ENCODE measurements at regions not wholly inside any gene's neighbourhood (a gene's known extent, or its start where the extent isn't known, plus 50 kb on each side); places are given as distances from the start of the nearest gene placed in this dataset.

GRCh38 chr16:27704252-27704651 is 154.3 kb downstream of the KATNIP start:
- Histone ChIP-seq H3K9me3 (ENCODE audit: control insufficient read depth, low read depth, low read length) (no peaks in the 10 kb centered on the region), H2BK20ac (ENCODE audit: low read depth, low read length, poor library complexity, severe bottlenecking) (no peak overlapping the region), H3K9ac (ENCODE audit: extremely low read depth, insufficient read length, low read length) (no peak overlapping the region), H3K56ac (ENCODE audit: insufficient read length, low read depth, low read length) (no peak overlapping the region), H2BK5ac (ENCODE audit: insufficient read length, low read length) (no peak overlapping the region), H2AK5ac (ENCODE audit: insufficient read length, low read length) (no peak overlapping the region), H2BK15ac (ENCODE audit: low read depth, low read length) (no peak overlapping the region), H3K23ac (ENCODE audit: insufficient read length, low read depth, low read length) (no peak overlapping the region), H2BK120ac (ENCODE audit: low read depth, low read length, poor library complexity, severe bottlenecking) (no peak overlapping the region), H3K23me2 (ENCODE audit: insufficient read length, low read depth, low read length, poor library complexity, severe bottlenecking) (no peaks in the 10 kb centered on the region), H3K27me3 (ENCODE audit: insufficient read depth, low read length) (no peaks in the 10 kb centered on the region), H3K27ac (ENCODE audit: insufficient read length, low read depth, low read length) (no peak overlapping the region), H3K4me1 (ENCODE audit: insufficient read depth, low read length) (peaks cover 6% of the 10 kb centered on the region; the same call in 1 of the 2 replicates), H3T11ph (ENCODE audit: low read length) (no peak overlapping the region), H4K91ac (ENCODE audit: insufficient read length, low read depth, low read length) (no peak overlapping the region), H2AFZ (ENCODE audit: low read length) (no peak overlapping the region), H3K18ac (ENCODE audit: insufficient read length, low read depth, low read length) (no peak overlapping the region), H3K79me1 (ENCODE audit: insufficient read depth, low read depth, low read length, poor library complexity, severe bottlenecking) (no peaks in the 10 kb centered on the region), H3K79me2 (ENCODE audit: insufficient read depth, low read length) (no peaks in the 10 kb centered on the region), H2BK12ac (ENCODE audit: insufficient read length, low read depth, low read length) (no peak overlapping the region), H3K14ac (ENCODE audit: insufficient read depth, low read length) (no peak overlapping the region), H4K5ac (ENCODE audit: insufficient read length, low read depth, low read length) (no peak overlapping the region), H3K4me2 (ENCODE audit: insufficient read depth, insufficient read length, low read length) (no peak overlapping the region), H4K20me1 (ENCODE audit: control insufficient read depth, insufficient read depth, insufficient read length) (no peaks in the 10 kb centered on the region), H3K4ac (ENCODE audit: low read depth, low read length) (no peak overlapping the region), H4K8ac (replicated peaks; ENCODE audit: insufficient read length, low read depth, low read length) (no peak overlapping the region)
- H3K9me3 Mint-ChIP-seq: no peaks in the 10 kb centered on the region
- no peak overlapping the region for H3K4me3 Mint-ChIP-seq
- H3K4me1 Mint-ChIP-seq: peaks cover 25 to 30% of the 10 kb centered on the region in 2 experiments
- H3K27me3 Mint-ChIP-seq (ENCODE audit: low read depth): no peaks in the 10 kb centered on the region
- H3K36me3 Mint-ChIP-seq (ENCODE audit: insufficient read depth in 1 of 3, low read depth in 3 of 3): peaks cover 3 to 18% (median 5%) of the 10 kb centered on the region in 3 experiments; a peak in 6 of 7 replicates
- no peak overlapping the region; a peak in 1 of 7 replicates for H3K27ac Mint-ChIP-seq
- TF ChIP-seq CTCF (conservative IDR thresholded peaks at IDR 0.05): no peak
- WGBS (ENCODE audit: extremely low coverage, insufficient read length, low lambda C conversion rate): no CpG with 5 or more reads among the region's 4 CpGs
- no peak for DNase-seq
